ENCODE measurements at regions not wholly inside any gene's neighbourhood (a gene's known extent, or its start where the extent isn't known, plus 50 kb on each side); places are given as distances from the start of the nearest gene placed in this dataset.

DNA sequence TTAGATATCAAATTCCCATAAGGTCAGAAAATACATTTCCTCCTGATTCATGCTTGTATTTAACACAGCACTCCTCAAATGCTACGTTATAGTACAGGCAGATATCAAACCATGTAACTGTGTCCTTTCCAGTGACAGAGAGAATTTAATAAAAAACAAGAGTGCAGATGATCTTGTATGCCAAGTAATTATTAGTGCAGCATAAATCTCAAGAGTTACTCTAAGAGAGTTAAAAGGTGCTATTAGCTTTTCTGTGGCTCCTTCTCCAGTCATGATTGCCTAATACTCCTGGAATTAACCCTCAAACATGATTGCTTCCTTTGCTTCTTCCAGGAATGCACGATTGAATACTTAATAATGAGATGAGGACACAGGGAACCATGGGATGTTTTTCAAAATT is 413.0 kb upstream of the DPH6 start:
- TF ChIP-seq, protein P1, sequence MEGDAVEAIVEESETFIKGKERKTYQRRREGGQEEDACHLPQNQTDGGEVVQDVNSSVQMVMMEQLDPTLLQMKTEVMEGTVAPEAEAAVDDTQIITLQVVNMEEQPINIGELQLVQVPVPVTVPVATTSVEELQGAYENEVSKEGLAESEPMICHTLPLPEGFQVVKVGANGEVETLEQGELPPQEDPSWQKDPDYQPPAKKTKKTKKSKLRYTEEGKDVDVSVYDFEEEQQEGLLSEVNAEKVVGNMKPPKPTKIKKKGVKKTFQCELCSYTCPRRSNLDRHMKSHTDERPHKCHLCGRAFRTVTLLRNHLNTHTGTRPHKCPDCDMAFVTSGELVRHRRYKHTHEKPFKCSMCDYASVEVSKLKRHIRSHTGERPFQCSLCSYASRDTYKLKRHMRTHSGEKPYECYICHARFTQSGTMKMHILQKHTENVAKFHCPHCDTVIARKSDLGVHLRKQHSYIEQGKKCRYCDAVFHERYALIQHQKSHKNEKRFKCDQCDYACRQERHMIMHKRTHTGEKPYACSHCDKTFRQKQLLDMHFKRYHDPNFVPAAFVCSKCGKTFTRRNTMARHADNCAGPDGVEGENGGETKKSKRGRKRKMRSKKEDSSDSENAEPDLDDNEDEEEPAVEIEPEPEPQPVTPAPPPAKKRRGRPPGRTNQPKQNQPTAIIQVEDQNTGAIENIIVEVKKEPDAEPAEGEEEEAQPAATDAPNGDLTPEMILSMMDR (IDR thresholded peaks at IDR 0.05; ENCODE audit: poor library complexity, severe bottlenecking) = no peak
- TF ChIP-seq EZH2 (IDR thresholded peaks at IDR 0.05; ENCODE audit: borderline replicate concordance, insufficient read depth, low read length, poor library complexity, severe bottlenecking) = no peak
- no peak for TF ChIP-seq POLR2AphosphoS5 (IDR thresholded peaks at IDR 0.05)
- no peak for TF ChIP-seq TAF1 (IDR thresholded peaks at IDR 0.05; ENCODE audit: low read depth)

All from neural cell (in vitro differentiated cells).